ENCODE measurements at regions not wholly inside any gene's neighbourhood (a gene's known extent, or its start where the extent isn't known, plus 50 kb on each side); places are given as distances from the start of the nearest gene placed in this dataset.
"Not testable (repeated sequence)": the region's sequence is repeated elsewhere in the genome, so short reads cannot be mapped to it uniquely, and the experiment has no call there.

DNA sequence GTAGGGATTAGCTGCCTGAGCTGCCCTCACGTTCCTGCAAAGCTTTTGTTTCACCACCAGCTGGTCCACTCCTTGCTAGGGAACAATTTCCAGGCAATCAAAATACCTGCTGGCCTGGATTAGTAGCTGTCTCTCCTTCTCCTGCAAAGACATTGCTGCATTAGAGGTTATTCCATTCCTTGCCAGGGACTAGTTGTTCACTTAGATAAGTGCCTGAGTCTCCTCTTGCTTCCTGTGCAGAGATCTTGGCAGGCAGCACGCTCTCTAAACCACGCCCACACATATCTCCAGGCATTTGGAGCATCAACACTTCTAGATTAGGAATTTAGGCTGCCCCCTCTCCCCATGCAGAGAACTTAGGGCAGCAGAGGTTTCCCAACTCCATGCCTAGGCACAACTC lies 150.4 kb upstream of the SMIM30 start:
- TF ChIP-seq, protein P1, sequence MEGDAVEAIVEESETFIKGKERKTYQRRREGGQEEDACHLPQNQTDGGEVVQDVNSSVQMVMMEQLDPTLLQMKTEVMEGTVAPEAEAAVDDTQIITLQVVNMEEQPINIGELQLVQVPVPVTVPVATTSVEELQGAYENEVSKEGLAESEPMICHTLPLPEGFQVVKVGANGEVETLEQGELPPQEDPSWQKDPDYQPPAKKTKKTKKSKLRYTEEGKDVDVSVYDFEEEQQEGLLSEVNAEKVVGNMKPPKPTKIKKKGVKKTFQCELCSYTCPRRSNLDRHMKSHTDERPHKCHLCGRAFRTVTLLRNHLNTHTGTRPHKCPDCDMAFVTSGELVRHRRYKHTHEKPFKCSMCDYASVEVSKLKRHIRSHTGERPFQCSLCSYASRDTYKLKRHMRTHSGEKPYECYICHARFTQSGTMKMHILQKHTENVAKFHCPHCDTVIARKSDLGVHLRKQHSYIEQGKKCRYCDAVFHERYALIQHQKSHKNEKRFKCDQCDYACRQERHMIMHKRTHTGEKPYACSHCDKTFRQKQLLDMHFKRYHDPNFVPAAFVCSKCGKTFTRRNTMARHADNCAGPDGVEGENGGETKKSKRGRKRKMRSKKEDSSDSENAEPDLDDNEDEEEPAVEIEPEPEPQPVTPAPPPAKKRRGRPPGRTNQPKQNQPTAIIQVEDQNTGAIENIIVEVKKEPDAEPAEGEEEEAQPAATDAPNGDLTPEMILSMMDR (IDR thresholded peaks at IDR 0.05; ENCODE audit: borderline replicate concordance, control extremely low read depth, extremely low read depth, insufficient read depth, missing control alignments) = no peak
- no peak for DNase-seq (ENCODE audit: low spot score)
- in situ Hi-C loops (cut with MboI; ENCODE audit: low sequenced_read_pairs, unreplicated experiment) = no loop called here

- TF ChIP-seq, protein P1 (IDR thresholded peaks at IDR 0.05; ENCODE audit: borderline replicate concordance, control extremely low read depth, extremely low read depth, insufficient read depth, missing control alignments) = no peak
- DNase-seq (ENCODE audit: low spot score) = no peak
- in situ Hi-C loops (cut with MboI; ENCODE audit: low sequenced_read_pairs, unreplicated experiment) = no loop called here
These were observed 149.5 kb upstream of the SMIM30 start for GRCh38 chr7:113267885-113268284.

DNA sequence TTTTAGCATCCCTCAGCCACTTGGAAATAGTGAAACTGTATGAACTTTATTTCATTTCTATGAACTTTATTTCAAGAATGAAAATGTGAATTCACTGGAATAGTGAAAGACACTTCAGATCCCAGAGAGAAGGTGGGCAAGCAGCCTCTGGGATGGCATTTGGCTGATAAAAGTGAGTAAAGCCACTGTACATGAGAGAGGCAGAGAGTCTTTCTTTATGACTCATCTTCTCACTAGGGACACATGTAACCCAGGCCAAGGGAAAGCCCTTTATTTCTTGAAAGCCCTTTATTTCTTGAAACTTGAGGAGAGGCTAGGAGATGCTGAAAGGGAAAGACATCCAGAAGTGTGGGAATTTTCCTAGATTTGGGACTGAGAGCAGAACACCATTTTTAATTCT lies 148.9 kb upstream of the SMIM30 start:
- no peak for DNase-seq (ENCODE audit: low spot score)
- TF ChIP-seq, protein P1 (IDR thresholded peaks at IDR 0.05; ENCODE audit: borderline replicate concordance, control extremely low read depth, extremely low read depth, insufficient read depth, missing control alignments) = no peak
- in situ Hi-C loops (cut with MboI; ENCODE audit: low sequenced_read_pairs, unreplicated experiment) = no loop called here

GRCh38 chr7:113263749-113264148 lies 145.4 kb upstream of the SMIM30 start:
- TF ChIP-seq, protein P1 (IDR thresholded peaks at IDR 0.05; ENCODE audit: borderline replicate concordance, control extremely low read depth, extremely low read depth, insufficient read depth, missing control alignments) = no peak
- in situ Hi-C loops (cut with MboI; ENCODE audit: low sequenced_read_pairs, unreplicated experiment) = no loop called here
- no peak for DNase-seq (ENCODE audit: low spot score)

- DNase-seq (ENCODE audit: low spot score); in situ Hi-C loops (cut with MboI; ENCODE audit: low sequenced_read_pairs, unreplicated experiment): not testable (repeated sequence)
These were observed 144.9 kb upstream of the SMIM30 start for GRCh38 chr7:113263215-113263742.

GRCh38 chr7:113256883-113257531 lies 138.7 kb upstream of the SMIM30 start:
- in situ Hi-C loops (cut with MboI; ENCODE audit: low sequenced_read_pairs, unreplicated experiment) = no loop called here
- DNase-seq (ENCODE audit: low spot score) = no peak
- TF ChIP-seq, protein P1 (IDR thresholded peaks at IDR 0.05; ENCODE audit: borderline replicate concordance, control extremely low read depth, extremely low read depth, insufficient read depth, missing control alignments) = no peak

DNA sequence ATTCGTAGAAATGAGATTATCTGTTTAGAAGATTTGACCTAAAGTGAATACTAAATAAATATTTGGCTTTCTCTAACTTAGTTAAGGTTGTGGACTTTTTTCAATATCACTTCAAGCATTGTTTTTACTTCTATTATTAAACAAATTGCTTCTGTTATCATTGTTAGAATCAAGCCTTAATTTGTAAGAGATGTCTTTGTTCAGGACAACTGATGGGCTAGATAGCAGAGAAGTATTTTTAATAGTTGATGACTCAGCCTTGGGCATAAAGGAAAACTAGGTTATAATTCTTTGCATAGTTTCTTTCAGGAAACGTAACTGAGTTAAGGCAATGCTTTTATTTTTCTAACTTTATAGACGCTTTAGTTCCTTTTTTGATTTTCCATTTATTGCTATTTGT lies 128.8 kb upstream of the SMIM30 start:
- in situ Hi-C loops (cut with MboI; ENCODE audit: low sequenced_read_pairs, unreplicated experiment) = no loop called here
- no peak for DNase-seq (ENCODE audit: low spot score)
- TF ChIP-seq, protein P1 (IDR thresholded peaks at IDR 0.05; ENCODE audit: borderline replicate concordance, control extremely low read depth, extremely low read depth, insufficient read depth, missing control alignments) = no peak

Data from GM13976 (cell line).